NCI-H2196 (cell line): ENCODE measurements at regions not wholly inside any gene's neighbourhood (a gene's known extent, or its start where the extent isn't known, plus 50 kb on each side); places are given as distances from the start of the nearest gene placed in this dataset.

Source experiments
- DNase-seq: peaks from one replicate; lab custom pipeline; 2025; ENCODE audit not compliant: unreplicated experiment; lab: John Stamatoyannopoulos, UW

- no peak for DNase-seq
These were observed 89.5 kb downstream of the ZC3H11B start for GRCh38 chr1:219523411-219523810.

DNA sequence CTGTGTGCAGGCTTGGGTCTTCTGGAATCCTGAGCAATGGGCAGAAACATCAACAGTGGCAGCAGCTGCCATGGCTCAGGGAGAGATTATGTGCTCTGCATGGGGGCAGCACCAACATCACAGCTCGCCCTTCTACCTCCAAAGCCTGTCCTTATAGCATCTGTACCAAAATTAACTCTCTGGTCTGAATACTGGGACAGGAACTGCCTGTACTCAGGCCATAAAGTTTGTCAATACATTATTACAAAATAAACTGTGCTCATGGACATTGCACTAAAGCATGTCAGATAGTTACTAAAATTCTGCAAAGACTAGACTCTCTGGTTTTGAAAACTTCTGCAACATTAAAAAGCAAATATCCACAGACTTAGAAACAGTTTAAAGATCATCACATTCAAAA lies 91.6 kb downstream of the ZC3H11B start:
- no peak for DNase-seq

GRCh38 chr1:219520241-219520640 lies 92.7 kb downstream of the ZC3H11B start:
- DNase-seq, result no peak

- DNase-seq, result no peak
These were observed 94.0 kb downstream of the ZC3H11B start for GRCh38 chr1:219518907-219519248.

- DNase-seq, result no peak
These were observed 94.6 kb downstream of the ZC3H11B start for GRCh38 chr1:219518168-219518906.

GRCh38 chr1:219517031-219517430 lies 95.9 kb downstream of the ZC3H11B start:
- DNase-seq, result no peak

DNA sequence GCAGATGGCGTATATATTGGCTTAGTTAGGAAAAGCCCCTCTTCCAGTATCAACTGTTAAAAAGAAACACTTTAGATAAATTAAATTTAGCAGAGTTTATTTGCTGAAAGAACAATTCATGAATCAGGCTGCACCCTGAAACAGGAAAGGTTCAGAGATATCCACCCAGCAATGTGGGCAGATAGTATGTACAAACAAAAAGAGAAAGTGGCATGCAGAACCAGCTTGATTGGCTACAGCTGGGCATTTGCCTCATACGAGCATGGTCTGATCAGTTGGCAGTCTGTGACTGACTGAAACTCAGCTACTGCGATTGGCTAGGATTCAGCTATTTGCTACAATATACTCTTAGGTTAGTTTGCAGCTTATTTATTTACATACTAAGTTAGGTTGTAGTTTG lies 98.2 kb downstream of the ZC3H11B start:
- DNase-seq, result no peak

- no peak for DNase-seq
These were observed 105.5 kb downstream of the ZC3H11B start for GRCh38 chr1:219507437-219507836.

DNA sequence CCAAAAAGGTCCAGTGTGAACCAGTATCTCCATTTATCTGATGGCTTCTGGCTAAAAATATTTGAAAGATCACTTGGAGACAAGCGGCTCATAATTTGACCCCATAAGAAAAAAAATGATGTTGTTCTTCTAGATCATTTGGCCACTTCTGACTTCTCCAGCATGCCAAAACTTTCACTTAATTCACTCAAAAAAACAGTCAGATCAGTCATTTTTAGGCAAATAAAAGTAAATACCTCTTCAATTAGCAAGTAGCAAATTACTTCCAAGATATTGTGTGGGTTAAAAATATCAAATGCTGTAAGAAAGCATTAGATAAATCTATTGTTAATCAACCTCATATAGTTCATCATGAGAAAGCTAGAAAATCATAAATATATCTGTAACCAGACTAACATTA lies 106.0 kb downstream of the ZC3H11B start:
- DNase-seq, result no peak

DNA sequence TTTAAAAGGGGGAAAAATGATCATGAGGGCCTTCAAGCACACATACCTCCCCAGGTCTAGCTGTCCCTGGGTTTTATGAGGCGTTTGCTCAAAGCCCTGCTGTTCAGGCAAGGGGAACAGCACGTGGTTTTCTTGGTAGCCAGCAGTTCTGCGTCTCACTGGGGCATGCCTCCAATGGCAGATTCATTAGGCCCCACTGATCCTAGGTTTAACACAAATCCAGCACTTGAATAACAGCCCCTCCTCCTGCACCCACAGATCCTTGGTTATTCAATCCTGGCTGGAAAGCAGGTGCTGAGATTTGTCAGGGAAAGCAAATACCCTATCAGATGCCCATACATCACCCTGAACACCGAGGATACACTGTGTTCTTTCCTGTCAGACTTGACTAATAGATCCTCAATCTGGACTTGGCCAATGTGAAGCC lies 106.4 kb downstream of the ZC3H11B start:
- no peak for DNase-seq

DNA sequence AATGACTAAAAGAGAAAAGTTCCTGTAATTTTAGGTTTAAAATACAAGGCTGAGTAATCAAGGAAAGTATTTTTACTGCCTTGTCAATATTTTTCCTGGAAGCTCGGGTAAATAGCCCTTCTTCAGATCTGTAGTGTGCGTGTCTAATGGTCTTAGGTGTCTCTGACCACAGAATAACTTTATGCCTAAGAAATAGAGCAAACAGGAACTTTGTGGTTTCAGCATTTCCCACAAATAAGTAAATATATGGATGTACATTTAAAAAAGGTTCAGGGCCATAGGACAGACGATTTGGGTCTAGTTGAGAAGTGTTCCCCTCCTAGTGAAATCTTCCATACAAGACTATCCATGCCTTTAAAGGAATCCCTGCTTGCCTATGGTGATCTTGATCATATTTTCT lies 107.0 kb downstream of the ZC3H11B start:
- DNase-seq, result no peak

DNA sequence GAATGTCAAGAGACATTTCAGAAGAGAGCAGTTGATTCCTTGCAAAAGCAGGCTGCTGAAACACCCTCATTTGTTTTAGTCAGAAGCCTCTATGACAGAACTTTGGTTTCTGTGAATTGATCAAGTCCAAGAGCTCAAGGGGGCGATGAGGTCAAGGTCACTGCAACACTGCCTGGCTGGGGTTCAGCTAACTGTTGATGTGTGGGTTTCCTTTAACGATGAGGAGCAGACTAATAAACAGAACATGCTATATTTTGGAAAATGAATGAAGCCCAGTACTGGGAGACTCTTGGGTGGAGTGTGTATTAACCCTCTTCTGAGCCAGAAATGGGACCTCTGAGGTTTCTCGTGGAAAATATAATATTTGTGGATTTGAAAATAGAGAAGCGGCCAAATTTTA lies 109.3 kb downstream of the ZC3H11B start:
- DNase-seq, result no peak

GRCh38 chr1:219500327-219500897 lies 112.5 kb downstream of the ZC3H11B start:
- DNase-seq, result no peak

DNA sequence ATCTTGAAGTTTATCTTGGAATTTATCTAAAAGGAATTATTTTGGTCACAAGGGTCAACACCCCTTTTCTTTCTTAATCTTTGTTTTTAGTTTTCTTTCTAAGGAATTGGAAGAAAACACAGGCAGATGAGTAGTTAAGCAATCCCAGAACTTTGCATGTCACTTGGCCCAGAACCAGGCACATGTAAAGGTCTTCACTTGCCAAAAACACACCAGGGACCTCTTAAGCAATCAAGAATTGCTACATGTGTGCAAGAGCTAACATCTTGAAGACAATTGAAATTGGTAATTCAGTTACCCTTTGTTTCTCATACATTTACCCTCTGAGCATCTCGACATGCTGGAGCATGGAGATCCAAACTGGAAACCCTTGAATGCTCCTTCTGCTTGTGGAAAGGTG lies 114.2 kb downstream of the ZC3H11B start:
- DNase-seq, result no peak

DNA sequence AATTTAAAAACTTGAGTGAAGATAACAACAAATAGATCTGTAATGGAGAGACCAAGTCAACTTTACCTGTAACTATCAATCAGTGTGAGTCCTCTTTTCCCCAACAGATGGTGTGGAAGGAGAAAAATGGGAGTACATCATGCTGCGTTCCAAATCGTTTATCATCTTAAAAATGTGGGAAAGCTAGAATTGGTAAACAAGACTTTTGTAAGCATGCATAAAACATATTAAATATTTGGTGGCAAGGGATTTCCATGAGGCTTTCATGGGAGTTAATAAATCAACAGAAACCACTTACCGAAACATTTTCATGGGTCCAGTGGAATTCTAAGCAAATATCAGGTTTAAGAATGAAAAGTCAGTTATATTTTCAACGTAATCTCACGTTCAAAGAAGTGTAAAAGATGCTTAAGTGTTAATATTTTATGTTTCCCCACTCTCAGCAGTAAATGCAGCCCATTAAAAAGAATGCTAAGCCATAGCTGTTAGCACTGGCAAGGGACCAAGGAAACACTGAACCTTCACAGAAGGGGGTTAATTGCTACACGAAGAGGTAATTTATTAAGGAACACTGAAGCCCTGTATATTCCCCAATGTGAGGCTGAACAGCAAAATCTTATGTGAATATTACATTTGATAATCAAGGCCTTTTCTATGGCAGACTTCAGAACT lies 117.0 kb downstream of the ZC3H11B start:
- DNase-seq, result no peak

DNA sequence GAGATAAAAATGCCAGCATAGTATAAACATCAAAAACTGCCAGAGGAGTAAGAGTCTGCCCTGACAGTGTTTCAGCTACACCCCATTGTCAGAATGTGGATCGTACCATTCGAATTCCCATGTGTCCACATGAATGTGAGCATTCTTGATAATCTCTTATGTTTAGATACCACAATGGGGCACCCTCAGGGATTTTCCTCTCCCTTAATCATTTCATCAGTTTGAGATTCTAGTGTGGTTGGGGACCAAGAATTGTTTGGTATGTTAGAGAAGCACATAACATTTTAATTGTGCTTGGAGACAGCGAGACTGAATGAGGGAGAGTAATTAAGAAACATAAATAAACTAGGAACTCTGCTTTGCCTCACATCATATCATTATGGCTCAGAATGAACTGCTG lies 120.2 kb downstream of the ZC3H11B start:
- DNase-seq, result no peak

- DNase-seq, result no peak
These were observed 122.3 kb downstream of the ZC3H11B start for GRCh38 chr1:219490566-219490965.

DNA sequence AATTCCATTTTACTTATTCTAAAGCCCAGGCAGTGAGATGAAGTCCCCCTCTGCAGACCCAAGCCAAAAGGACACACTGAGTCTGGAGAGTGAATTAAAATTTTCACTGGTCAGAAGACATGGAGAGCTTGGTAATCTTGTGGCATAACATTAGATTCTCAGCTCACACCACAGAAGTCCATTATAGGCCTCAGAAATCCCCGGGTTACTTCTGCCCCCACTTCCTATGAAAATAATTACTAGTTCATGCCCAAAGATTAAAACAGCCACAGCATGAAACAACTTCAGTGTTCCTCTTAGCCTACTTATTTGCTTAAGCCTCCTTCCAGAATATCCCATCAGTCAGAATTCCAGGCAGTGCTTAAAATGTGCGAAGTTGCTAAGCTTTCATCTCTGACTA lies 123.3 kb downstream of the ZC3H11B start:
- DNase-seq, result no peak

GRCh38 chr1:219488275-219488674 lies 124.6 kb downstream of the ZC3H11B start:
- no peak for DNase-seq

DNA sequence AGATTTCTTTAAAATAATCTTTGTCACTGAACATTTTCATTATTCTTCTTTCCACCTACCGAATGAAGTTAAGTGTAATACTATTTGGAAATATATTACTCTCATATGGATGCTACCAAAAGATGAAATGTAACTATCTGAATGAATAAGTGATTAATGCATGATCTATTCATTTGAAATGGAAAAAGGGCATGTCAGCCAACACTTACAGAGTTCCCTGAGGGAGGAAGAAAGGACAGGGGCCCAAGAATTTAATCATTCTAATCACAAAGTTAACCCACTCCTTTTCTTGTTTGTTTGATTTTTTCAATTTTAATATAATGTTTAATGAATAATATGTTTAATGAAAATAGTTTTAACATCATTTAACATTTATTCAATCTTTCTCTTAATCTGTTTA lies 129.4 kb downstream of the ZC3H11B start:
- no peak for DNase-seq

- no peak for DNase-seq
These were observed 132.9 kb downstream of the ZC3H11B start for GRCh38 chr1:219480011-219480410.

GRCh38 chr1:219478811-219479210 lies 134.1 kb downstream of the ZC3H11B start:
- DNase-seq, result no peak

DNA sequence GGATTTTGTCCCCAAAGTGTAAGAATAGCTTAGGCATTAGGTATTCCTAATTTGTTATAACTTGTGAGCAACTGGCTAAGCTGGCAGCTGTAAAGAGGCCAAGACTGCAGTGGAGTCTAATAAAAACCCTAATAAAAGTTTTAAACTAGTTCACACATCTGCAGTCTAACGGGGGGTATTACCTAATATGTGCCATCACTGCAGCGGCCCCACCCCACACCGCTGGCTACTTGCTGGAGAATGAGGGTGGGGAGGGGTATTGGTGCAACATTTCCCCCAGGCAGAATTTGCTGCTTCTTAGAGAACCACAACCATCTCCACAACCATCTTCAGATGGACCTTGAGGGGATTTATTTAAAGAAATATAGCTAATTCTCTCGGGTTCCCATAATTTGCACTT lies 135.0 kb downstream of the ZC3H11B start:
- DNase-seq, result no peak
